Colonic mucosa (tissue), 4 donors: ENCODE measurements at regions not wholly inside any gene's neighbourhood (a gene's known extent, or its start where the extent isn't known, plus 50 kb on each side); places are given as distances from the start of the nearest gene placed in this dataset.

Experiments
- DNase-seq: peaks from one replicate; pipeline ENCODE4 v3.0.0-alpha.2; 2020
- H3K27ac ChIP-seq: fragments of 200-600 bp; one replicate; pipeline ENCODE4 v1.8.0; 2021
- H3K27me3 ChIP-seq: fragments of 200-600 bp; one replicate; pipeline ENCODE4 v1.8.0; 2021
- H3K36me3 ChIP-seq: fragments of 200-600 bp; one replicate; pipeline ENCODE4 v1.8.0; 2021
- H3K4me1 ChIP-seq: fragments of 200-600 bp; one replicate; pipeline ENCODE4 v1.8.0; 2021; ENCODE audit warnings: mild to moderate bottlenecking
- H3K4me3 ChIP-seq: fragments of 200-600 bp; one replicate; pipeline ENCODE4 v1.8.0; 2021
- H3K9ac ChIP-seq, 2 donors: one replicate each; pipeline ENCODE4 v1.7.0; 2013; ENCODE audit warnings: control low read depth in 2 of 2, low read depth in 2 of 2, low read length in 2 of 2
- H3K9me3 ChIP-seq: fragments of 200-600 bp; one replicate; pipeline ENCODE4 v1.8.0; 2021
- CTCF ChIP-seq: fragments of 200-600 bp; IDR thresholded peaks from one replicate; pipeline ENCODE4 v1.8.0; 2022; ENCODE audit warnings: antibody characterized with exemption, mild to moderate bottlenecking
- intact Hi-C: fragments of 100-400 bp; cut with DNase I; formaldehyde crosslinking; loops from one replicate; pipeline ENCODE4 v1.14.1; 2022
- donor health status: healthy.
- donor health status: DM: no; HTN: no; CAD: no.
- donor health status: DM: no; HTN: no; CAD: no.

GRCh38 chr21:23664193-23664694 lies 1943.0 kb downstream of the MRPL39 start:
- peaks cover 4% of the 10 kb centered on the region for H3K9me3 ChIP-seq
- TF ChIP-seq CTCF = no peak
- H3K4me1 ChIP-seq = no peaks in the 10 kb centered on the region
- no peak overlapping the region for H3K4me3 ChIP-seq
- no peaks in the 10 kb centered on the region for H3K27me3 ChIP-seq
- no peak for DNase-seq
- H3K27ac ChIP-seq = no peak overlapping the region
- H3K36me3 ChIP-seq = no peaks in the 10 kb centered on the region
- intact Hi-C loops = no loop called here
- no peak overlapping the region for H3K9ac ChIP-seq

DNA sequence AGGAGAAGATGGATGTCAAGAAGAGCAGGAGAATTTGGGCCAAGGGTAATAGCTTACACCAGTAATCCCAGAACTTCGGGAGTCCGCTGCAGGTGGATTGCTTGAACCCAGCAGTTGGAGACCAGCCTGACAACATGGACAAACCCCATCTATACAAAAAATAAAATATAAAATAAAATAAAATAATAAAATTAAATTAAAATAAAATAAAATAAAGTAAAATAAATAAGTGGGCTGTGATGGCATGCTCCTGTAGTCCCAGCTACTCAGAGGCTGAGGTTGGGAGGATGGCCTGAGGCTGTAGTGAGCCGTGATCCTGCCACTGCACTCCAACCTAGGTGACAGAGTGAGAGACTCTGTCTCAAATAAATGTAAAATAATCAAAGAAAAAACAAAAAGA lies 1946.7 kb downstream of the MRPL39 start:
- no peaks in the 10 kb centered on the region for H3K9me3 ChIP-seq
- H3K9ac ChIP-seq = no peak overlapping the region
- H3K36me3 ChIP-seq = no peaks in the 10 kb centered on the region
- H3K27ac ChIP-seq = no peak overlapping the region
- intact Hi-C loops = no loop called here
- no peaks in the 10 kb centered on the region for H3K4me1 ChIP-seq
- DNase-seq = no peak
- H3K4me3 ChIP-seq = no peak overlapping the region
- no peak for TF ChIP-seq CTCF
- no peaks in the 10 kb centered on the region for H3K27me3 ChIP-seq

GRCh38 chr21:23644768-23645167 lies 1962.5 kb downstream of the MRPL39 start:
- Histone ChIP-seq H3K27ac (no peak overlapping the region), H3K4me3 (no peak overlapping the region), H3K9ac (no peak overlapping the region), H3K27me3 (no peaks in the 10 kb centered on the region), H3K9me3 (no peaks in the 10 kb centered on the region), H3K36me3 (no peaks in the 10 kb centered on the region), H3K4me1 (no peaks in the 10 kb centered on the region)
- no peak for TF ChIP-seq CTCF
- no peak for DNase-seq
- intact Hi-C loops = no loop called here

- peaks cover 4% of the 10 kb centered on the region for H3K9me3 ChIP-seq
- no peak for TF ChIP-seq CTCF
- DNase-seq = no peak
- H3K9ac ChIP-seq = no peak overlapping the region
- H3K4me1 ChIP-seq = no peaks in the 10 kb centered on the region
- no peaks in the 10 kb centered on the region for H3K27me3 ChIP-seq
- no peaks in the 10 kb centered on the region for H3K36me3 ChIP-seq
- intact Hi-C loops = no loop called here
- H3K27ac ChIP-seq = no peak overlapping the region
- H3K4me3 ChIP-seq = no peak overlapping the region
These were observed 1967.6 kb downstream of the MRPL39 start for GRCh38 chr21:23639721-23640120.

DNA sequence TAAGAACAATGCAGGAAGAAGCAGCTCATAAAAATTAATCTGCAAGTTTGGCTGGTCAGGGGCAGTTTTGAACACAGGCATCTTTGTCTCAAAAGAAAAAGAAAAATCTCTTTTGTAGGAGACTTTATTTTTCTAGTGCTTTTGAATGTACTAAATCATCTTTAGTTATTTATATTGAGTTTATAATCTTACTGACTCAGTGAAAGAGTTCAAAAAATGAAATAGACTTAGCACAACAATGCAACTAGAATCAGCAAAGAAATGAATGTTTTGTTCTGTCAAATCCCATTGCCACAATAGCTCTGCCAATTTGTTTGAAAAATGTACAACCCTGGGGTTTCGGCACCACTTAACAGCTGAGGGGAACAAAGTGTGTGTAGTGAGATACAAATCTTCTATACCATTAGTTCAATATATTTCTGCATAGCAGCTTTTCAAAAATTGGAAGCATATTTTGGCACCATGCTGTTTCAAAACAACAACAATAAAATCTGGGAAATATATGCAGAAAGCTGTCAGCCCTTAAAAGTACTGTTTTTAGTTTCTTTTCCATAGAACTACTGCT lies 1969.1 kb downstream of the MRPL39 start:
- no peak overlapping the region for H3K4me3 ChIP-seq
- no peaks in the 10 kb centered on the region for H3K36me3 ChIP-seq
- no peak for DNase-seq
- H3K4me1 ChIP-seq = no peaks in the 10 kb centered on the region
- H3K27ac ChIP-seq = no peak overlapping the region
- no peaks in the 10 kb centered on the region for H3K27me3 ChIP-seq
- intact Hi-C loops = no loop called here
- H3K9me3 ChIP-seq = peaks cover 4% of the 10 kb centered on the region
- H3K9ac ChIP-seq = no peak overlapping the region
- no peak for TF ChIP-seq CTCF
